HG03196 (cell line): ENCODE measurements at regions not wholly inside any gene's neighbourhood (a gene's known extent, or its start where the extent isn't known, plus 50 kb on each side); places are given as distances from the start of the nearest gene placed in this dataset.
"Not testable (repeated sequence)": the region's sequence is repeated elsewhere in the genome, so short reads cannot be mapped to it uniquely, and the experiment has no call there.

Experiments used
- ATAC-seq: cut with Tn5 transposase; IDR thresholded peaks from one replicate; pipeline ENCODE4 v1.9.1; 2021; ENCODE audit not compliant: unreplicated experiment

DNA sequence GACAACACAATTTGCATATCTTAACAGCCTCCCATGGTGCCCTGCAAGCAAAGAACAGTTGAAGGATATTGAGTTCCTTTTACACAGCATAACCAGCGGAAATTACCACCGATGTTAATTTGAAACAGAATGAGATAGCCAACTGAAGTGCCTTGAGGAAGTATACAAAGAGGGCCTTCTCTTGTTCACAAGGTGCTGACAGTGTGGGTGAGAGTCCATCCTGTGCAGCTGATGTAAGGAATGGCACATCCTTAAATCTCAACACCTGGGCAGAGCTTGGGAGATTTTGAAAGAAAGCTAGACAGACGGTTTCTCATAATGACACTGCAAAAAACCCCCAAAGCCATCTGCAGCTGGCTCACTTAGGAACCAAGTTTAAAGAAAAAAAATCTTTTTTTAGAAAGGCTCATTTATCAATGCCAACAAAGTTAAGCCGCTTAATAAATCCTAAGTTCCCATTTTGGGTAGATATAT, 818.6 kb downstream of the KCNJ2 start:
- ATAC-seq, result no peak

DNA sequence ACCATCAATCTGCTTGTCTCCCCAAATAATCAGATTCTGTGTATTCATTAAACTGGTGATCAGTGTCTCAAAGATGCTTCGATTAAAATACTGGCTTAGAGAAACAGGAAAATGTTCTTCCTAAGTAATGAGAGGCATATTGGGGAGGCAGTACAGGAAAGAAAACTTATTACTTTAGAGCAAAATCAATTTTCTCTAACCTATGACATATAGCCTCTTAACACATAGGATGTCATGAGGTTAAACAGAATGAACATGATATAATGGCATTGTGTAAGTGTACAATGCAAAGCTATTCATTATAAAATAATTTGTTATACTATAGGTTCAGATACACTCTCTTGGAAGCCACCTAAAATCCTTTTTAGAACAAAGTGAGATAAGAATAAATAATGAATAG, 819.3 kb downstream of the KCNJ2 start:
- no peak for ATAC-seq

DNA sequence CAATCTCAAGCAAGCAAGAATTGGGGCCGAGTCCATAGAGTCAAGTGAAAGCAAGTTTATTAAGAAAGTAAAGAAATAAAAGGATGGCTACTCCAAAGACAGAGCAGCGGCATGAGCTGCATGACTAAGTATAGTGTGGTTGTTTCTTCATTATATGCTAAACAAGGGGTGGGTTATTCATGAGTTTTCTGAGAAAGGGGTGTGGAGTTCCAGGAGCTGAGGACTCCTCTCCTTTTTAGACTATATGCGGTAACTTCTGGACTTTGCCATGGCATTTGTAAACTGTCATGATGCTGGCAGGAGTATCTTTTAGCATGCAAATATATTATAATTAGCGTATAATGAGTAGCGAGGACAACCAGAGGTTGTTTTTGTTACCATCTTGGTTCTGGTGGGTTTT, 819.9 kb downstream of the KCNJ2 start:
- ATAC-seq, result no peak

DNA sequence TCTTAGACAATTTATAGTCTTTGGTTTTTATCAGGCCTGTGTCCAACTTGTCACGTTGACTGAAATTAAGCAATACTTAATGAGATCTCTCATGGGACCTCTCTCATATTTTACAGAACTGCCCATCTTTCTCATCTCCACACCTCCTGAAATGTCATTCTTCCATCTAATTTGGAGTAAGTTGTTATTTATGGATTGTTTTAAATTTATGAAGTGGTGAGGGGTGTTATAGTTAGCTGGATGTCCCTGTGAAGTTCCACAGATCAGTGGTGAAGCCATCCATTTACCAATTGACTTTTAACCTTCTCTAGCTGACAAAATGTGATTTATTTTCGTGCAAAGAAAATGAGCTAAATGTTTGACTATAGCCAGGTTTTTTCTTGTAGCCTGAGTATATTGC, 824.9 kb downstream of the KCNJ2 start:
- no peak for ATAC-seq

DNA sequence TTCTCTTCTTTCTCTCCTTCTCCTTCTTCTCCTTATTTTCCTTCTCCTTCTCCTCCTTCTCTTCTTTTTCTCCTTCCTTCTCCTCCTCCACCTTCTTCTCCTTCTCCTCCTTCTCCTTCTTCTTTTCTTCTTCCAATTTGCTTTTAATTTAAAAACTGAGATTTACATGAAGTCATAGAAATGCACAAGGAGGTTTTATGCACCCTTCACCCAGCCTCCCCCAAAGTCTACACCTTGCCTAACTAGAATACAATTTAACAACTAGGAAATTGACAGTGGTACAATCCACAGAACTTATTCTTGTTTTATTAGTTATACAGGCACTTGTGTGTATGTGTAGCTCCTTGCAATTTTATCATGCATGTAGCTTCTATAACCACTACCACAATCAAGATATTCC, 826.7 kb downstream of the KCNJ2 start:
- no peak for ATAC-seq

DNA sequence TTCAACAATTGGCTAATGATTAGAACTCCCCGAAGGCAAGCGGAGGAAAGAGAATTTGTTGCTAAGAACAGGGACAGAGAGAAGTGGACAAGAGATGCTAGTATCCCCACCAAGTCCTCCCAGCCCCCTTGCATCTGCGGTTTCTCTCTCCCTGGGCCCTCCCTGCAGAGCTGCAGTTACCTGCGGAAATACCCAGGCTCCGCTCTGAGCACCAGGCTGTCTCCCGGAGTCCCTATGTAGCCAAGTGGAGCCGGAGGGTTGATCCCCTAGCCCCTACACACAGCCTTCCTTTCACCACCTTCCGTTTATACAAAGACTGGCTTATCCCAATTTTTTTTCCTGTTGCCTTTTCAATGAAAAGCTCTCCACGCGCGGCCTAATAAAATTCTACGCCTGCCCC, 834.4 kb downstream of the KCNJ2 start:
- ATAC-seq, result no peak

DNA sequence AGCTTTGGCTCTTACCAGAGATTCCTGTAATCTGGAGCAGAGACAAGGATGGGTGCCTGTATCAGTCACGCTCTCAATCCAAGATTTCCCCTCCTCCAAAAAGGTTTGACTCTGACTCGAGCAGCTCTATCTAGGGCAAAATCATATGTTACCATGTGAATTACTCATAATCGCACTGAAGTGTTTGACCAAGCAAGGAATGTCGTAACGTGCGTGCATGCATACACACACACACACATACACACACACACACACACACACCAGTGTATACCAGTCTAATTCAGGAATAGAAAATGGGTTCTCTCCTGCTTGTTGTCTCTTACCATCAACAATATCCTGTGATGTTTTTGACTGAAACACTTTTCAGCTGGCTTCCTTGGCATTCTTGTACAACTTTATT, 835.1 kb downstream of the KCNJ2 start:
- no peak for ATAC-seq

DNA sequence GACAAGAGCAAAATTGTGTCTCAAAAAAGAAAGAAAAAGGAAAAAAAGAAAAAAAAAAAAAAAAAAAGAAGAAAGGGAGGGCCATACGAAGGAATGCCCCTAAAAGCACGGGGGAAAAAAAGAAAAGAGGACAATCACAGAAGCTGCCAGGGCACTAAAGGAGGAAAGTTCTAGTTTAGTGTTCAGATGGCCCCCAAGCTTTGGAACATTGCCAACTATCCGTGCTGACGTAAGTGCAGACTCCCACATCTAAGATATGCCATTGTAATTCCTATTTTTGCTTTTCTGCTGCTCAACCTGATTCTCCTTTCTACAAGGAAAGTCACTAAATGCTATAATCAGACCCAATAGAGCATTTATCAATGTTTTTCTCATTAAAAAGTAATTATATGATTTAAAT, 842.1 kb downstream of the KCNJ2 start:
- no peak for ATAC-seq

DNA sequence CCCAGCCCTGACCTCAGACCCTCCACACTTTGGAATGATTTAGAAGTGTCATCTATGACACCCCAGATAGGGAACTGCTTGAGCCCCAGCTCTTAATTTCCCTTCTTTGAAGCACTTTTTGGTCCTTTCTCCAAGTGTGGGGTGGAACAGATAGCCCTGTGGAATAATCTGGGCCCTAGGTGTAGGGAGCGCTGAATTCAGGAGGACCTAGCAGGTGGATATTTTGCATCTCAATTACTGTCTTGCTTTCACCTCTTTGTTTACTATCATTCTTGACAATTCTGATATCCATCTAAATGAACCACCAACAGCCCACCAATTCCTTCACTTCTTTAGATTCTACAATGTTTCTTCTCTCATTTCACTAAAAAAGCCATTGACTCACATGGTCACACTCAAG, 850.4 kb downstream of the KCNJ2 start:
- ATAC-seq, result no peak

DNA sequence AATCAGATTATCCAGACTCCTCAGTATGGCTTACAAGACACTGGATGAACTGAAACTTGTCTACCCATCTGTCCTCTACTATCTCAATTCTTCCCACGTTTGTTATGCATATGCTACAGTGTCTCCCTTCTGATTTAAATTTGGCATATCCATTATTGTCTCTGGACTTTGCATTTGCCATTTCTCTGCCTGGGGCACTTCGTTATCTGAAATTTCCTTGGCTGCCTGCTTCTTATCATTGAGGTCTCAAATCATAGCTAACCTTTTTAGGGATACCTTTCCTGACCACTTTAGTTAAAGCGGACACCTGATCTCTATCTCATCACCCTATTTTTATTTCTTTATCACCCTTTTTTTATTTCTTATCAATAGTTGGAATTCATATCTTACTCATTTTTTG, 853.4 kb downstream of the KCNJ2 start:
- no peak for ATAC-seq

DNA sequence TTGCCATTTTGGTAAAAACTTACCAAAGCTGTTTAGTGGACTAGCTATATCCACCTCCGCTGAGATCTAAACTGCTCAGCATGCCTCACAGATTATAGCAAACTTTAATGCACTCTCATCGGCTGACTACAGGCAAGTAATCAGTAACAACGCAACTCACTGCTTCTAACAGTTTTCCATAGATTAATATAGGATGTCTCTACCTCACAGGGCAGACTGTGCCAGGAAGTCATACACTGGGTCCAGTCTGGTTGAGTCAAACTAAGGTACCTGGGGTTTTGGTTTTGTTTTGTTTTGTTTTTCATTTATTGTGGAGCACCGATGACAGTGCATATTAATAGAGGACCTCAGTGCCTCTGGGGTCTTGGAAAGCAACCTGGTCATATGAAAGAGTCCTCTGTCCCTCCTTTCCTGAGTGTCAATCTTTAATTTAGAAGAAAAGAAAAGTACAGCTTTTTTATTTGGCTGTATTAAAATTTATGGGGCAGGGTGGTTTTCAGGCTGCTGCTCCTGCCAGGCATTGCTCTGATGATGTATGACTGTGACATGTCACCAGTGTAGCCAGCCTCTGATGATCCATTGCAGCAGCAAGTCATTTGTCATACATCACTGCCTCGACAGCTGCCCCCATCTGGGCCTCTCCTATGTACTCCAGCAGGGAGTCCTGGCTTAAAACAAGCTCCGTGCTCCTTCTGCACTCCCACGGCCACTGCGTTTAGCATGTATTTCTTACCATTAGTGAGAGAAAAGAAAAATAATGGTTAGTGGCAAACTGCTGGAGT, 854.1 kb downstream of the KCNJ2 start:
- no peak for ATAC-seq

DNA sequence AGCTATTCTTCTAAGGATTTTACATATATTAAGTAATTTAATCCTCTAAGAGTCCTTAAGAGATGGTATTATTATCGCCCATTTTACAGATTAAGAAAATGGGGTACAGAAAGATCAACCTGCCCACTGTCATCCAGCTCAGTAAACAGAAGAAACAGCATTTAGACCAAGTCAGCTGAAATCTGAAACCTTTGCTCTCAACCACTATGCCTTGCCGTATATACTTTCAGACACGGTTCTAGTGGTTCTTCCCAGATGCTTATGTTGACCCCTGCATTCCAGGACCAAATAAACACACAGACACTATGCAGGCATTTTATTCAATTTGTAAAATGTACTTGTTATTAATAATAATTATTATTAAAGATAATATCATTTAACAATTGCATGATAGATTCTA, 854.8 kb downstream of the KCNJ2 start:
- no peak for ATAC-seq

DNA sequence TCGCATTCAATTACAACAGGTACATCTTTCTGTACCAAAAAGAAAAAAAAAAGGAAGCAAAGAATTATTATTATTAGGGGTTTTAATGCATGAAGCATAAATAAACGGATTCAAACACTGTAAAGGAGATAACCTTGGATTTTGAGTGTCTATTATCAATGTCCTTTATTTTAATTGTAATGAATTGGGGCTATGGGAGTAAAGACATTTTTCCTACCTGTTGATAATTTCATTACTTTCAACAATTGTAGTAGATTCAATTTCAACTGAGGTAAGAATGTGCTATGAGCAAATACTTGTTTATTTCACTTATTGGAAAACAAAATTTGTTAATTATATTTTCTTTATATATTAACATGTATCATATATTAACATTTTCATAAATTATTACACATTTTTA, 855.6 kb downstream of the KCNJ2 start:
- no peak for ATAC-seq

DNA sequence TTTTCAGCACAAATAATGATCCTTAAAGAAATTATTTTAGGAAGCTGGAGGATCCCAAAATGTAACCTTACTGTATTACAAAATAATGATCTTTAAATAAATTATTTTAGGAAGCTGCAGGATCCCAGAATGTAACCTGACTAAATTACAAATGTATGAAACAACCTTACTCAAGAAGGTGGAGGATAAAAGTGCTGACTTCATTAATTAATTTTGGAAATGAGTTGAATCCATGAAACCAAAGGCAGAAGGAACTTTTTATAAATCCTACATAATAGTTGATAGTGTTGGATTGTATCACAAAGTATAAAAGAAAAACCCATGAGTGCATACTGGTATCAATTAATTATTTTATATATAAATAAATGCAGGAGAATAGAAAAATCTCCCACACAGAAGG, 859.9 kb downstream of the KCNJ2 start:
- ATAC-seq, result no peak

DNA sequence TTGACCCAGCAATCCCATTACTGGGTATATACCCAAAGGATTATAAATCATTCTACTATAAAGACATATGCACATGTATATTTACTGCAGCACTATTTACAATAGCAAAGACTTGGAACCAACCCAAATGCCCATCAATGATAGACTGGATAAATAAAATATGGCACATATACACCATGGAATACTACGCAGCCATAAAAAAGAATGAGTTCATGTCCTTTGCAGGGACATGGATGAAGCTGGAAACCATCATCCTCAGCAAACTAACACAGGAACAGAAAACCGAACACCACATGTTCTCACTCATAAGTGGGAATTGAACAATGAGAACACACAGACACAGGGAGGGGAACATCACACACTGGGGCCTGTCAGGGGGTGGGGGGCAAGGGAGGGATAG, 862.0 kb downstream of the KCNJ2 start:
- not testable (repeated sequence) for ATAC-seq

DNA sequence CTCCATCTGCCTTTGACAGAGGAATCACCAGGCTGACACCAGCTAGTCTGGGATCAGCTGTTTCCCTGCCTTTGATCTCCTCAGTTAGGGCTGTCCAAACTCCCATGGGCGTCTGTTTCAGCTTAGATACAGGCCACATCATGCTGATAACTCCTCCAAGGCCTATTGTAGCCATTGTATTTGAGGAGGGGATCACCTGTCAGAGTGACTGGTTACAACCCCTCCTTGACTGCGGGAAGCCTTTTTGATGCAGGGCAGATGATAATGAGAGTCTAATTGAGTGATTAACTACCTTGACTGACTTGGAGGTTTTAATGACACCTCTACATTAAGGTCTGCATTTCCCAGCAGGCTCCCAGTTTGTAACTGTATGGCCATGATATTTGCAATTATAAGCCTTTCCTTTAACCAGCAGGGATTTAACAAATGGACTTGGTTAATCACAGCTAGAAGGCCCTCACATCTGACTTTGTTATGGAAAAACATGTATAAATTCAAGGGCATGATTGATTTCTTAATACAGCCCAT, 863.5 kb downstream of the KCNJ2 start:
- ATAC-seq, result no peak

DNA sequence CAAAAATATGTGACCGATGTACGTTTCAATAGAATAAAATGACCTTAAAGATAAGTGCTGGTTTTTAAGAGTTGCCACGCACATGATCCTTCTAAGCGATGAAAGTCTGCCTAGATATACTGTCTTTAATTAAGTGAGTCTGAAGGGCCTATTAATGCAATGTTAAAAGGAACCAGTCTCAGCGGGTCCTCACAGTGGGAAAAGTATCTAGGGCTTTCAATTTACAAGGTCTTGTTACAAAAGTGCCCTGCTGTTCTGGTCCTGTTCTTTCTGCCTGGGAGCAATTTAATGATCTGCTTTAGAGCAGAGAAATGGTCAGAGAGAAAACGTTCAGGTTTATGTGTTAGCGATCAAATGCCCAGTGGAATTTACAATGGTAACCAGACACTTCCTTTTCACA, 864.0 kb downstream of the KCNJ2 start:
- no peak for ATAC-seq

DNA sequence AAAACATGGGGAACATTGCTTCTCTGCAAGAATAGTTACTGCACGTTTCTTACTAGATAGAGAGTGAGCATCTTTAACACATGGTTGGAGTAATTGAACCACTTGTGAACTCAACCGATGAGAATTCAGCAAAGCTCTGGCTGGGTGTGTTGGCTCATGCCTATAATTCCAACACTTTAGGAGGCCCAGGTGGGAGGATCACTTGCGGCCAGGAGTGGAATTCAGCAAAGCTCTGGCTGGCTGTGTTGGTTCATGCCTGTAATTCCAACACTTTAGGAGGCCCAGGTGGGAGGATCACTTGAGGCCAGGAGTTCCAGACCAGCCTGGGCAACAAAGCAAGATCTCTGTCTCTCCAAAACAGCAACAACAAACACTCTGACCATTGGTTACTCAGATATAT, 865.9 kb downstream of the KCNJ2 start:
- no peak for ATAC-seq

DNA sequence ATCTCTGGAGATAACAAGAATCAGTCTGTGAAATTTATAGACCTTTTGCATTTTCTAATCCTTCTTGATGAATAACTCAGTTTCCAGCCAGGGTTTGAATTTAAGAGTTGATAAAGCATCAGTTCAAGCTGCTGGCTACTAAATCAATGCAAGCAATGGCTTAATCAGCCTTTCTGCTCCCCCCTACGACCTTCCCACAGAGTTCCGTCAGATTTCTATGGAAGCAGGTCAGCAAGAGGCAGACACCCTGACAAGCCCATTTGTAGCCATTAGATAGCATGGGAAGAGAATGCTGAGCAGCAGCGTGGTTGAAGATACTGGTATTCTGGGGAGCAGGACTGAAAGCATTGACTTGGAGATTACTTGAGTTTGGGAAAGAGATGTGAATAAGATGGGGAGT, 868.1 kb downstream of the KCNJ2 start:
- no peak for ATAC-seq

DNA sequence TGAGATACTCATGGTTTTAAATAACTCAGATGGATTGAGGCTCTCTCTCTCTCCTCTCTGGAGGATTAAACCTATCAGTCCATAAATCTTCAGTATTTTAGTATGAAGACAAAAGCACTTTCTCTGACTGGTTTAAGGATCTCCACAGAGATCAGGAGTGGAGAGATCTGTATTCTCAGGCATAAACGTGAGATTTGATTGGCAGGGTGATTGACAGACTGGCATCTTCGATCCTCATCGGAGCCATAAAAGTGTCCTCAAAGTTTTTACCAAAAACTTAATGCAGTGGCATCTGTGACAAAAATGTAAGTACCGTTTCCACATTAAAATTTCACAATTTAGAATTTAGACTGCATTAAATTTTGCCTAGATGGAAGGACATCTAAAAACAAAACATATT, 870.1 kb downstream of the KCNJ2 start:
- ATAC-seq, result no peak

DNA sequence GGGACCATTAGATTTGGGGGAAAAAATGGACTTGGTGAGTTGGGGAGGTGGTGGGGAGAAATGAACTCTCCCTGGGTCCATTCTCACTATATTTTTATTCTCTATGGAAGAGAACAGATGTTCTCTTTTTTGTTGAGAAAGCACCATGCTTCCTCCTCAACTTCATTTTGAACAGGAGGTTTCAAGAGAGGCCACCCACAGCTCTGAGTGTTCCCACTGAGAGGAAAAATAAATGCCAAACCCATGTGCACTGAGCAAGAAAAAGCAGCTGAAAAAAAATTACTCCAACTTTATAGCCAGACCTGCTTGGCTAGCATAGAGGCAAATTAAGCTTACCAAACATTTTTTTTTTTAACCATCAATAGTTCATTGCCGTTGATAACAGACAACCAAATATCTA, 883.6 kb downstream of the KCNJ2 start:
- no peak for ATAC-seq

DNA sequence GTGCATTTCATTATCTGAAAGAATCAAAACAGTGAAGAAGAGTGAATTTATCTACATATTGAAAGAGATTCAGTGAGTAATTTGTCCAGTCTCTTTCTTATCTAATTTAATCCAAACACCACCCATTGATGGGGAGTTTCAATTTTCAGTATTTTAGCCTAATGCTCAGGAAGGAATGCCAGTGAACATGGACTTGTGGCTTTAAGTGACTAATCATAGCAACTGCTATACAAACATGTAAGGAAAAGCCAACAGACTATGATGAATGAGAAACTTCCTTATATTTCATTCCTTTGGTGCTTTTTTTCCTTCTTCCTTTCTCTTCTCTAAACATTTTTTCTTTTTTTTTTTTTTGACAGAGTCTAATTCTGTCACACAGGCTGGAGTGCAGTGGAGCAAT, 885.8 kb downstream of the KCNJ2 start:
- ATAC-seq, result no peak

DNA sequence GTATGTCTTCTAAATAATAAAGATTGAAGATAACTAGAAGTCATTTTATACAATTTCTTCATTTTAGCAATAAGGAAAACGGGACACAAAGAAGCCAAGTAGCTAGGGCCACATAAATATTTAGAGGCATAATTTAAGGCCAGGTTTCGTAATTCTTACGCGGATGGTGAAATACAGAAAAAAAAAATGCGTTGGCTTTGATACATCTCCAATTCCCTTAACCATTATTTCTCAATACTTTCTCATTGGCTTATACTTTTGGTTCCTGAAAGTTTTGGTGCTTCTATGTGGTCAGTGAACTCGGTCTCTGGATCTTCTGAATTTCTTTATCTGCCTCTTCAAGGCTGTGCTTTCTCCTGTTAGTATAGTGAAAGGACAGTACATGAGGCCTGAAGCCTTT, 888.1 kb downstream of the KCNJ2 start:
- no peak for ATAC-seq
